ENCODE measurements at regions not wholly inside any gene's neighbourhood (a gene's known extent, or its start where the extent isn't known, plus 50 kb on each side); places are given as distances from the start of the nearest gene placed in this dataset.
"Not testable (repeated sequence)": the region's sequence is repeated elsewhere in the genome, so short reads cannot be mapped to it uniquely, and the experiment has no call there.

DNA sequence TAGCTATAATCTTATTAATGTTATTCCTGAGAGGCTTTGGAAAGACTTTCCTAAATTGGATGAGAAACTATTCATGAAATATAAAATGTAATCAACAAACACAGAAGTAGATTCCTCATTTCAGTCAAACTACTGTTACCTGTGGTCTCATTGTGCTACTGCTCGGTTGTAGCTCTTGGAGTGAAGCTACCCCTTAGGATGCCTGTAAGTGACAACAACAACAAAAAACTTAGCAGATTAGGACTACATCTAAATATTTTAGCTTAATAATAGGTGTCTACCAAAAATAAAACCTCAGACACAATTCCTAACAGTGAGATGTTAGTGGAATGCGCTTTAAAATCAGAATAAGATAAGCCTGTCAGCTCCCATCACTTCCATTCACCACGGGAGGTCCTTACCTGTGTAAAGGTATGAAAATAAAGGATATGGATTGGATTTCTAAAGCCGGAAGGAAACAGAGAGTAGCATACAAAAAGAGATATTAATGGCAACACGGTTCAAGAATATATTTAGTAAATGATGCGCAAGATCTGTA, 369.2 kb downstream of the OSTF1 start:
- H3K4me1 ChIP-seq (ENCODE audit: insufficient read depth, insufficient read length), result no peaks in the 10 kb centered on the region
- no peak overlapping the region for H3K4me3 ChIP-seq (ENCODE audit: insufficient read length, low read depth)
- no peak for TF ChIP-seq ZNF274 (IDR thresholded peaks at IDR 0.05; ENCODE audit: low read depth, low read length)
- TF ChIP-seq YY1 (IDR thresholded peaks at IDR 0.05; ENCODE audit: insufficient read depth, insufficient read length), result no peak
- no peak for TF ChIP-seq SUZ12 (IDR thresholded peaks at IDR 0.05; ENCODE audit: extremely low read depth, insufficient read depth, insufficient read length)
- H3K9ac ChIP-seq (ENCODE audit: insufficient read length, low read depth), result no peak overlapping the region
- no peaks in the 10 kb centered on the region for H3K27me3 ChIP-seq (ENCODE audit: insufficient read depth, insufficient read length)
- no peak for DNase-seq (ENCODE audit: low read depth, low spot score)
- H3K36me3 ChIP-seq (ENCODE audit: insufficient read depth, insufficient read length, low read length), result no peaks in the 10 kb centered on the region
- no peaks in the 10 kb centered on the region for H3K9me3 ChIP-seq (ENCODE audit: insufficient read depth, low read length)

DNA sequence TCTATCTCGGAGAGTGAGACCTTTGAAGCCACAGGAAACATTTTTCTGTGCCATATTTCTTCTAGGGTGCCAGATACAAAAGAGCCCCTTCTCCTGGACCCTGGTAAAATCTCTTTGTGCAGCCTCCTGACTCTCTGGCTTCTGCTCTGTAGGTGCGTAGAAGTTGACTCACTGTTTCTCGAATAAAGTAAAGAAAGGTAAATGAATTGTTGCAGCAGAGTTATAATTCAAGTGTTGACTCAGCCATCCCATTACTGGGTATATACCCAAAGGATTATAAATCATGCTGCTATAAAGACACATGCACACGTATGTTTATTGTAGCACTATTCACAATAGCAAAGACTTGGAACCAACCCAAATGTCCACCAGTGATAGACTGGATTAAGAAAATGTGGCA, 371.0 kb downstream of the OSTF1 start:
- not testable (repeated sequence) for H3K4me1 ChIP-seq (ENCODE audit: insufficient read depth, insufficient read length); H3K9ac ChIP-seq (ENCODE audit: insufficient read length, low read depth); DNase-seq (ENCODE audit: low read depth, low spot score); H3K27me3 ChIP-seq (ENCODE audit: insufficient read depth, insufficient read length); H3K36me3 ChIP-seq (ENCODE audit: insufficient read depth, insufficient read length, low read length); H3K9me3 ChIP-seq (ENCODE audit: insufficient read depth, low read length); H3K4me3 ChIP-seq (ENCODE audit: insufficient read length, low read depth)

DNA sequence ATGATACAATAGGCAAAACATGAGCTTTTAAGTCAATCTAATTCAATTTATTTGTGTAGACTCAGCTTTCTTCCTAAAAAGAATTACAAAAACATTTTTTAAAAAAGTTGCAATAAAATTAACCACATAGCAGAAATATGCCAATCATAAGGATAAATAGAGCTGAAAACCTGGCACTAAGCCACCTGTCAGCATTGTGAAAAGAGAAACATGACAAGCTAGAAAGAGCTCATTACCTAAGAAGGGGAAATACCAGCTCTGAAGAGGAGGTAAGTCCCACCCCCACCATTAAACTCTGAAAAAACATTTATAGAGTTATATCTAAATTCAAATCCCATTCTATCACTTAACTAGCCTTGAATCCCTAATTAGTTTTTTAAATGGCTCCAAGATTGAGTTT, 372.9 kb downstream of the OSTF1 start:
- no peaks in the 10 kb centered on the region for H3K9me3 ChIP-seq (ENCODE audit: insufficient read depth, low read length)
- H3K4me3 ChIP-seq (ENCODE audit: insufficient read length, low read depth), result no peak overlapping the region
- H3K36me3 ChIP-seq (ENCODE audit: insufficient read depth, insufficient read length, low read length), result no peaks in the 10 kb centered on the region
- H3K4me1 ChIP-seq (ENCODE audit: insufficient read depth, insufficient read length), result no peaks in the 10 kb centered on the region
- no peak for DNase-seq (ENCODE audit: low read depth, low spot score)
- no peaks in the 10 kb centered on the region for H3K27me3 ChIP-seq (ENCODE audit: insufficient read depth, insufficient read length)
- TF ChIP-seq ZNF274 (IDR thresholded peaks at IDR 0.05; ENCODE audit: low read depth, low read length) (no peak), SUZ12 (IDR thresholded peaks at IDR 0.05; ENCODE audit: extremely low read depth, insufficient read depth, insufficient read length) (no peak), YY1 (IDR thresholded peaks at IDR 0.05; ENCODE audit: insufficient read depth, insufficient read length) (no peak)
- H3K9ac ChIP-seq (ENCODE audit: insufficient read length, low read depth), result no peak overlapping the region

- no peaks in the 10 kb centered on the region for H3K9me3 ChIP-seq (ENCODE audit: insufficient read depth, low read length)
- no peak overlapping the region for H3K9ac ChIP-seq (ENCODE audit: insufficient read length, low read depth)
- no peak overlapping the region for H3K4me3 ChIP-seq (ENCODE audit: insufficient read length, low read depth)
- H3K27me3 ChIP-seq (ENCODE audit: insufficient read depth, insufficient read length), result no peaks in the 10 kb centered on the region
- DNase-seq (ENCODE audit: low read depth, low spot score), result no peak
- no peaks in the 10 kb centered on the region for H3K36me3 ChIP-seq (ENCODE audit: insufficient read depth, insufficient read length, low read length)
- no peaks in the 10 kb centered on the region for H3K4me1 ChIP-seq (ENCODE audit: insufficient read depth, insufficient read length)
- TF ChIP-seq SUZ12 (IDR thresholded peaks at IDR 0.05; ENCODE audit: extremely low read depth, insufficient read depth, insufficient read length), result no peak
- TF ChIP-seq ZNF274 (IDR thresholded peaks at IDR 0.05; ENCODE audit: low read depth, low read length), result no peak
- no peak for TF ChIP-seq YY1 (IDR thresholded peaks at IDR 0.05; ENCODE audit: insufficient read depth, insufficient read length)
Observed at GRCh38 chr9:75462866-75463265, 374.6 kb downstream of the OSTF1 start.

GRCh38 chr9:75463871-75464270, 375.6 kb downstream of the OSTF1 start:
- Histone ChIP-seq H3K27me3 (ENCODE audit: insufficient read depth, insufficient read length) (no peaks in the 10 kb centered on the region), H3K9ac (ENCODE audit: insufficient read length, low read depth) (no peak overlapping the region), H3K4me3 (ENCODE audit: insufficient read length, low read depth) (no peak overlapping the region), H3K4me1 (ENCODE audit: insufficient read depth, insufficient read length) (no peaks in the 10 kb centered on the region), H3K36me3 (ENCODE audit: insufficient read depth, insufficient read length, low read length) (no peaks in the 10 kb centered on the region), H3K9me3 (ENCODE audit: insufficient read depth, low read length) (no peaks in the 10 kb centered on the region)
- DNase-seq (ENCODE audit: low read depth, low spot score), result no peak
- no peak for TF ChIP-seq SUZ12 (IDR thresholded peaks at IDR 0.05; ENCODE audit: extremely low read depth, insufficient read depth, insufficient read length)
- no peak for TF ChIP-seq ZNF274 (IDR thresholded peaks at IDR 0.05; ENCODE audit: low read depth, low read length)
- TF ChIP-seq YY1 (IDR thresholded peaks at IDR 0.05; ENCODE audit: insufficient read depth, insufficient read length), result no peak

DNA sequence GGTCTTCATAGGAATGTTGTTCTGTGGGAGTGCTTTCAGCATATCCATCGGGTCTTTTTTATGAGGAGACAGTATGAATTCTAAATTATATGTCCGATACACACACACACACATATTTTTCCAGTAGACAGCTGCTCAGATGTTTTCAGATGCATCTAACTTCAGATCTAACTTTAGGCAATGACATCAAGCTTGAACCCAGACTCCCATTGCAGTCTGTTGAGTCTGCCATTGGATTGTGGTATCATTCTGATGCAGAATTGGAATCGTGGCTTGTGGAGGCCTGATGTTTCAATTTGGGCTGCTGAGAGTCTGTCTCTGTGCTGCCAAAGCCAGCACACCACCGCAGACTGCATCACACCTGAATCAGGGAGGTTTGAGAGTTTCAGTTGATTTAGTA, 376.4 kb downstream of the OSTF1 start:
- Histone ChIP-seq H3K9me3 (ENCODE audit: insufficient read depth, low read length) (no peaks in the 10 kb centered on the region), H3K4me3 (ENCODE audit: insufficient read length, low read depth) (no peak overlapping the region), H3K27me3 (ENCODE audit: insufficient read depth, insufficient read length) (no peaks in the 10 kb centered on the region), H3K4me1 (ENCODE audit: insufficient read depth, insufficient read length) (no peaks in the 10 kb centered on the region), H3K9ac (ENCODE audit: insufficient read length, low read depth) (no peak overlapping the region), H3K36me3 (ENCODE audit: insufficient read depth, insufficient read length, low read length) (no peaks in the 10 kb centered on the region)
- DNase-seq (ENCODE audit: low read depth, low spot score), result no peak
- TF ChIP-seq YY1 (IDR thresholded peaks at IDR 0.05; ENCODE audit: insufficient read depth, insufficient read length) (no peak), SUZ12 (IDR thresholded peaks at IDR 0.05; ENCODE audit: extremely low read depth, insufficient read depth, insufficient read length) (no peak), ZNF274 (IDR thresholded peaks at IDR 0.05; ENCODE audit: low read depth, low read length) (no peak)

- no peaks in the 10 kb centered on the region for H3K9me3 ChIP-seq (ENCODE audit: insufficient read depth, low read length)
- DNase-seq (ENCODE audit: low read depth, low spot score), result no peak
- no peak overlapping the region for H3K4me3 ChIP-seq (ENCODE audit: insufficient read length, low read depth)
- H3K9ac ChIP-seq (ENCODE audit: insufficient read length, low read depth), result no peak overlapping the region
- no peaks in the 10 kb centered on the region for H3K36me3 ChIP-seq (ENCODE audit: insufficient read depth, insufficient read length, low read length)
- no peaks in the 10 kb centered on the region for H3K27me3 ChIP-seq (ENCODE audit: insufficient read depth, insufficient read length)
- no peaks in the 10 kb centered on the region for H3K4me1 ChIP-seq (ENCODE audit: insufficient read depth, insufficient read length)
- TF ChIP-seq ZNF274 (IDR thresholded peaks at IDR 0.05; ENCODE audit: low read depth, low read length), result no peak
- no peak for TF ChIP-seq YY1 (IDR thresholded peaks at IDR 0.05; ENCODE audit: insufficient read depth, insufficient read length)
- TF ChIP-seq SUZ12 (IDR thresholded peaks at IDR 0.05; ENCODE audit: extremely low read depth, insufficient read depth, insufficient read length), result no peak
Observed at GRCh38 chr9:75467142-75467541, 378.8 kb downstream of the OSTF1 start.

Data from NT2/D1 (cell line).